T-helper 2 cell (primary cell): ENCODE measurements at regions not wholly inside any gene's neighbourhood (a gene's known extent, or its start where the extent isn't known, plus 50 kb on each side); places are given as distances from the start of the nearest gene placed in this dataset.

Experiments
- DNase-seq, 5 experiments: peaks; one replicate each; pipeline versions ENCODE4 v3.0.0 to v3.0.0-alpha.2; 2012 to 2022

GRCh38 chr14:101377069-101377468 is 184.2 kb upstream of the DIO3 start:
- DNase-seq: no peak

GRCh38 chr14:101379842-101380241 is 181.5 kb upstream of the DIO3 start:
- no peak for DNase-seq

- DNase-seq: no peak
Measured at GRCh38 chr14:101380512-101380911, 180.8 kb upstream of the DIO3 start.

GRCh38 chr14:101380940-101381339 is 180.4 kb upstream of the DIO3 start:
- DNase-seq: no peak

GRCh38 chr14:101383737-101384338 is 177.5 kb upstream of the DIO3 start:
- no peak for DNase-seq

- no peak for DNase-seq
Measured at GRCh38 chr14:101394374-101394773, 166.9 kb upstream of the DIO3 start.

GRCh38 chr14:101395779-101396178 is 165.5 kb upstream of the DIO3 start:
- DNase-seq: no peak

GRCh38 chr14:101397206-101397605 is 164.1 kb upstream of the DIO3 start:
- no peak for DNase-seq

GRCh38 chr14:101398011-101398410 is 163.3 kb upstream of the DIO3 start:
- no peak for DNase-seq

- DNase-seq: no peak
Measured at GRCh38 chr14:101399737-101400517, 161.4 kb upstream of the DIO3 start.

- DNase-seq: no peak
Measured at GRCh38 chr14:101400830-101401229, 160.5 kb upstream of the DIO3 start.

- DNase-seq: no peak
Measured at GRCh38 chr14:101402936-101403660, 158.2 kb upstream of the DIO3 start.

GRCh38 chr14:101404426-101405170 is 156.7 kb upstream of the DIO3 start:
- DNase-seq: no peak

- no peak for DNase-seq
Measured at GRCh38 chr14:101405171-101405883, 156.0 kb upstream of the DIO3 start.

GRCh38 chr14:101406921-101407320 is 154.4 kb upstream of the DIO3 start:
- DNase-seq: no peak

- DNase-seq: no peak
Measured at GRCh38 chr14:101407328-101407727, 154.0 kb upstream of the DIO3 start.

- no peak for DNase-seq
Measured at GRCh38 chr14:101408077-101408831, 153.0 kb upstream of the DIO3 start.

- DNase-seq: no peak
Measured at GRCh38 chr14:101409006-101409543, 152.2 kb upstream of the DIO3 start.

GRCh38 chr14:101410126-101410525 is 151.2 kb upstream of the DIO3 start:
- DNase-seq: no peak

GRCh38 chr14:101411151-101411550 is 150.1 kb upstream of the DIO3 start:
- no peak for DNase-seq

GRCh38 chr14:101411779-101412178 is 149.5 kb upstream of the DIO3 start:
- DNase-seq: no peak
